ENCODE measurements at regions not wholly inside any gene's neighbourhood (a gene's known extent, or its start where the extent isn't known, plus 50 kb on each side); places are given as distances from the start of the nearest gene placed in this dataset.
A peak's percentile ranks its signal among the peaks of the same experiment; 100 is the strongest.

- intact Hi-C loops (cut with micrococcal nuclease), result no loop called here
- CTCF ChIA-PET, result interaction anchor here (0.6 to 1.6 kb wide), 3 partner anchors 9 to 103 kb away, joined by 3 read pairs; no protein-coding TSS in a partner anchor
- H3K27me3 Mint-ChIP-seq (ENCODE audit: insufficient read depth, unreplicated experiment), result peaks cover 80% of the 10 kb centered on the region
- H3K9me3 Mint-ChIP-seq (ENCODE audit: unreplicated experiment), result no peaks in the 10 kb centered on the region
- no peaks in the 10 kb centered on the region for H3K4me1 Mint-ChIP-seq (ENCODE audit: insufficient read depth, unreplicated experiment)
- H3K27ac Mint-ChIP-seq (ENCODE audit: low read depth, unreplicated experiment), result no peak overlapping the region
- BruUV-seq (replicated peaks), result no TSS peak
- POLR2A ChIA-PET, result no interaction called here
- no peak for DNase-seq (ENCODE audit: unreplicated experiment)
- TF ChIP-seq, protein P1, sequence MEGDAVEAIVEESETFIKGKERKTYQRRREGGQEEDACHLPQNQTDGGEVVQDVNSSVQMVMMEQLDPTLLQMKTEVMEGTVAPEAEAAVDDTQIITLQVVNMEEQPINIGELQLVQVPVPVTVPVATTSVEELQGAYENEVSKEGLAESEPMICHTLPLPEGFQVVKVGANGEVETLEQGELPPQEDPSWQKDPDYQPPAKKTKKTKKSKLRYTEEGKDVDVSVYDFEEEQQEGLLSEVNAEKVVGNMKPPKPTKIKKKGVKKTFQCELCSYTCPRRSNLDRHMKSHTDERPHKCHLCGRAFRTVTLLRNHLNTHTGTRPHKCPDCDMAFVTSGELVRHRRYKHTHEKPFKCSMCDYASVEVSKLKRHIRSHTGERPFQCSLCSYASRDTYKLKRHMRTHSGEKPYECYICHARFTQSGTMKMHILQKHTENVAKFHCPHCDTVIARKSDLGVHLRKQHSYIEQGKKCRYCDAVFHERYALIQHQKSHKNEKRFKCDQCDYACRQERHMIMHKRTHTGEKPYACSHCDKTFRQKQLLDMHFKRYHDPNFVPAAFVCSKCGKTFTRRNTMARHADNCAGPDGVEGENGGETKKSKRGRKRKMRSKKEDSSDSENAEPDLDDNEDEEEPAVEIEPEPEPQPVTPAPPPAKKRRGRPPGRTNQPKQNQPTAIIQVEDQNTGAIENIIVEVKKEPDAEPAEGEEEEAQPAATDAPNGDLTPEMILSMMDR (IDR thresholded peaks at IDR 0.05; ENCODE audit: unreplicated experiment), result no peak
- H3K36me3 Mint-ChIP-seq (ENCODE audit: insufficient read depth, unreplicated experiment), result peaks cover 1% of the 10 kb centered on the region
- H3K4me3 Mint-ChIP-seq (ENCODE audit: unreplicated experiment), result no peak overlapping the region
Measured at GRCh38 chr10:50936335-50936734, 50.9 kb upstream of the A1CF start.

GRCh38 chr10:50937230-50937907 lies 51.9 kb upstream of the A1CF start:
- BruUV-seq (replicated peaks), result no TSS peak
- no peak overlapping the region for H3K27ac Mint-ChIP-seq (ENCODE audit: low read depth, unreplicated experiment)
- H3K36me3 Mint-ChIP-seq (ENCODE audit: insufficient read depth, unreplicated experiment), result peaks cover 4% of the 10 kb centered on the region
- no peaks in the 10 kb centered on the region for H3K4me1 Mint-ChIP-seq (ENCODE audit: insufficient read depth, unreplicated experiment)
- DNase-seq (ENCODE audit: unreplicated experiment), result peak; percentile 45
- H3K4me3 Mint-ChIP-seq (ENCODE audit: unreplicated experiment), result no peak overlapping the region
- CTCF ChIA-PET, result interaction anchor here (0.7 to 1.6 kb wide), 5 partner anchors 10 to 849 kb away, joined by 3 to 5 read pairs (median 3); no protein-coding TSS in a partner anchor
- POLR2A ChIA-PET, result no interaction called here
- TF ChIP-seq, protein P1 (IDR thresholded peaks at IDR 0.05; ENCODE audit: unreplicated experiment), result peak; percentile 29
- H3K9me3 Mint-ChIP-seq (ENCODE audit: unreplicated experiment), result no peaks in the 10 kb centered on the region
- peaks cover 79% of the 10 kb centered on the region for H3K27me3 Mint-ChIP-seq (ENCODE audit: insufficient read depth, unreplicated experiment)
- intact Hi-C loops (cut with micrococcal nuclease), result no loop called here

GRCh38 chr10:50941629-50942028 lies 56.2 kb upstream of the A1CF start:
- CTCF ChIA-PET, result interaction anchor here (0.5 to 0.6 kb wide), 2 partner anchors 69 to 562 kb away, joined by 3 read pairs; no protein-coding TSS in a partner anchor
- intact Hi-C loops (cut with micrococcal nuclease), result no loop called here
- Mint-ChIP-seq H3K27ac (ENCODE audit: low read depth, unreplicated experiment) (no peak overlapping the region), H3K4me3 (ENCODE audit: unreplicated experiment) (no peak overlapping the region), H3K9me3 (ENCODE audit: unreplicated experiment) (no peaks in the 10 kb centered on the region), H3K27me3 (ENCODE audit: insufficient read depth, unreplicated experiment) (peaks cover 57% of the 10 kb centered on the region), H3K4me1 (ENCODE audit: insufficient read depth, unreplicated experiment) (no peaks in the 10 kb centered on the region), H3K36me3 (ENCODE audit: insufficient read depth, unreplicated experiment) (peaks cover 4% of the 10 kb centered on the region)
- TF ChIP-seq, protein P1 (IDR thresholded peaks at IDR 0.05; ENCODE audit: unreplicated experiment), result no peak
- no peak for DNase-seq (ENCODE audit: unreplicated experiment)
- POLR2A ChIA-PET, result interaction anchor here (0.6 kb wide), 1 partner anchor 48 kb away, joined by 3 read pairs; no protein-coding TSS in a partner anchor
- no TSS peak for BruUV-seq (replicated peaks)

- DNase-seq (ENCODE audit: unreplicated experiment), result no peak
- CTCF ChIA-PET, result interaction anchor here (1.0 kb wide), 1 partner anchor 26 kb away, joined by 3 read pairs; no protein-coding TSS in a partner anchor
- POLR2A ChIA-PET, result no interaction called here
- TF ChIP-seq, protein P1 (IDR thresholded peaks at IDR 0.05; ENCODE audit: unreplicated experiment), result no peak
- BruUV-seq (replicated peaks), result no TSS peak
- H3K36me3 Mint-ChIP-seq (ENCODE audit: insufficient read depth, unreplicated experiment), result no peaks in the 10 kb centered on the region
- H3K4me1 Mint-ChIP-seq (ENCODE audit: insufficient read depth, unreplicated experiment), result no peaks in the 10 kb centered on the region
- H3K9me3 Mint-ChIP-seq (ENCODE audit: unreplicated experiment), result no peaks in the 10 kb centered on the region
- H3K27ac Mint-ChIP-seq (ENCODE audit: low read depth, unreplicated experiment), result no peak overlapping the region
- no peak overlapping the region for H3K4me3 Mint-ChIP-seq (ENCODE audit: unreplicated experiment)
- intact Hi-C loops (cut with micrococcal nuclease), result no loop called here
- peaks cover 56% of the 10 kb centered on the region for H3K27me3 Mint-ChIP-seq (ENCODE audit: insufficient read depth, unreplicated experiment)
Measured at GRCh38 chr10:50946991-50947781, 61.8 kb upstream of the A1CF start.

Data from MCF 10A (cell line).